HepG2 (cell line): ENCODE measurements at regions not wholly inside any gene's neighbourhood (a gene's known extent, or its start where the extent isn't known, plus 50 kb on each side); places are given as distances from the start of the nearest gene placed in this dataset.

ENCODE experiments used
- ATAC-seq: fragments of 200-7000 bp; cut with Tn5 transposase; 3 replicates; pipeline ENCODE4 v1.9.1; 2020; ENCODE audit warnings: mild to moderate bottlenecking, moderate library complexity
- BruUV-seq: library from RNA; stranded (reverse); fragments of 400-500 nt; replicated peaks from 2 replicates; lab custom pipeline; 2021; lab: Mats Ljungman, UMichigan
- CTCF ChIA-PET: fragments of 300-600 bp; formaldehyde crosslinking; extraction: SDS; loops from one replicate; lab custom pipeline; 2021; ENCODE audit warnings: low total read pairs, inconsistent platforms, low intra/inter-chr PET ratio; lab: Yijun Ruan, JAX
- POLR2A ChIA-PET: fragments of 350-600 bp; sonication (Branson Sonifier 250); formaldehyde crosslinking; loops from one replicate; lab custom pipeline; 2020; ENCODE audit warnings: antibody characterized with exemption, inconsistent platforms; lab: Yijun Ruan, JAX
- DNase-seq: peaks from one replicate; pipeline ENCODE4 v3.0.0-alpha.2; 2015; ENCODE audit warnings: low spot score
- FAIRE-seq: peaks from 3 replicates; lab custom pipeline; 2011; peaks lifted over from hg19 to GRCh38; lab: Jason Lieb, UNC
- H2AFZ ChIP-seq: one replicate; pipeline ENCODE4 v1.6.1; 2011; ENCODE audit warnings: low read length, inconsistent platforms
- H3K27ac ChIP-seq: fragments of 300-600 bp; 3 replicates; pipeline ENCODE4 v1.8.0; 2011; ENCODE audit warnings: mixed run types, mild to moderate bottlenecking, mixed read lengths, low read length, inconsistent platforms; ENCODE audit not compliant: insufficient read depth; ENCODE audit errors: extremely low read length
- H3K27me3 ChIP-seq, 2 experiments: fragments of 200-600 bp in 1 of 2; 2 replicates in 1 of 2; 3 replicates in 1 of 2; pipeline versions ENCODE4 v1.6.0 to v1.8.0; 2011; ENCODE audit warnings: low read length in 2 of 2, mild to moderate bottlenecking in 2 of 2, moderate library complexity in 2 of 2, inconsistent platforms in 1 of 2; ENCODE audit not compliant: insufficient read depth in 2 of 2, control insufficient read depth in 1 of 2
- H3K36me3 ChIP-seq, 2 experiments: fragments of 200-600 bp in 1 of 2; replicated peaks in 1 of 2; 2 replicates in 1 of 2; 3 replicates in 1 of 2; pipeline versions ENCODE4 v1.5.1 to v1.8.0; 2011; ENCODE audit warnings: low read length in 2 of 2, inconsistent platforms in 1 of 2; ENCODE audit not compliant: insufficient read depth in 2 of 2, control insufficient read depth in 1 of 2
- H3K4me1 ChIP-seq: 2 replicates; pipeline ENCODE4 v1.5.1; 2012; ENCODE audit warnings: low read length, inconsistent platforms; ENCODE audit not compliant: insufficient read depth
- H3K4me2 ChIP-seq: 2 replicates; pipeline ENCODE4 v1.6.0; 2011; ENCODE audit warnings: low read depth, low read length, inconsistent platforms
- H3K4me3 ChIP-seq, 3 experiments: fragments of 200-600 bp in 1 of 3; sonication (generic), shearing (Covaris generic) in 1 of 3; replicated peaks in 1 of 3; 2 replicates each; pipeline ENCODE4 v1.5.1; 2011 to 2016; ENCODE audit warnings: low read length in 3 of 3, inconsistent platforms in 2 of 3, low read depth in 2 of 3, mild to moderate bottlenecking in 2 of 3, control low read depth in 1 of 3, mixed read lengths in 1 of 3; ENCODE audit not compliant: insufficient read depth in 1 of 3
- H3K79me2 ChIP-seq: one replicate; pipeline ENCODE4 v1.6.1; 2011; ENCODE audit warnings: low read length, inconsistent platforms; ENCODE audit not compliant: insufficient read depth
- H3K9ac ChIP-seq: 2 replicates; pipeline ENCODE4 v1.6.0; 2011; ENCODE audit warnings: mild to moderate bottlenecking, low read depth, low read length, inconsistent platforms; ENCODE audit not compliant: insufficient read depth
- H3K9me3 ChIP-seq: 2 replicates; pipeline ENCODE4 v1.5.1; 2012; ENCODE audit warnings: mild to moderate bottlenecking, low read length
- H4K20me1 ChIP-seq: 2 replicates; pipeline ENCODE4 v1.6.0; 2011; ENCODE audit warnings: inconsistent platforms, mild to moderate bottlenecking, low read length, moderate library complexity; ENCODE audit not compliant: insufficient read depth
- ARHGAP35 ChIP-seq: sonication (generic); formaldehyde crosslinking; IDR thresholded peaks from 2 replicates; pipeline ENCODE4 v1.9.0; 2022; ENCODE audit warnings: mild to moderate bottlenecking, inconsistent platforms, moderate library complexity, missing genetic modification reagents, borderline replicate concordance
- CBFB ChIP-seq: sonication (generic); formaldehyde crosslinking; IDR thresholded peaks from 2 replicates; pipeline ENCODE4 v1.4.0; 2020; ENCODE audit warnings: missing genetic modification reagents
- RBM39 ChIP-seq: fragments of 200-400 bp; formaldehyde crosslinking; IDR thresholded peaks from one replicate; pipeline ENCODE4 v1.6.1; 2018; ENCODE audit warnings: antibody characterized with exemption, mild to moderate bottlenecking, low read depth, low read length; ENCODE audit not compliant: poor library complexity, severe bottlenecking
- RXRA ChIP-seq: sonication (generic); formaldehyde crosslinking; IDR thresholded peaks from 2 replicates; pipeline ENCODE4 v1.5.1; 2020; ENCODE audit warnings: missing genetic modification reagents
- ZNF615 ChIP-seq: sonication (generic); formaldehyde crosslinking; IDR thresholded peaks from 2 replicates; pipeline ENCODE4 v1.5.0; 2020; ENCODE audit warnings: mild to moderate bottlenecking, missing genetic modification reagents, borderline replicate concordance
- WGBS: methylation state at CpG from one replicate; pipeline ENCODE4 v1.1.6; 2017; ENCODE audit warnings: low lambda C conversion rate; 5-methylcytosine and 5-hydroxymethylcytosine counted together
- in situ Hi-C: cut with HindIII; loops from 2 replicates; pipeline ENCODE4 v1.10.0; 2017; ENCODE audit warnings: low pct_unique_long_range_greater_than_20kb; ENCODE audit not compliant: extremely low pct_ligation_motif_present
- intact Hi-C: fragments of 100-400 bp; cut with micrococcal nuclease; formaldehyde crosslinking; loops from one replicate; pipeline ENCODE4 v1.10.0; 2022; ENCODE audit not compliant: unreplicated experiment
- TF ChIP-seq, protein P1 (sequence below): IDR thresholded peaks from 2 replicates; pipeline ENCODE4 v1.6.1; 2016; ENCODE audit warnings: missing compliant biosample characterization, missing genetic modification reagents, borderline replicate concordance
- TF ChIP-seq, protein P2 (sequence below), 2 experiments: sonication (generic) in 1 of 2; formaldehyde crosslinking in 1 of 2; IDR thresholded peaks; 2 replicates each; pipeline versions ENCODE4 v1.6.1 to v1.9.0; 2014 to 2022; ENCODE audit warnings: antibody characterized with exemption in 1 of 2, borderline replicate concordance in 1 of 2, inconsistent platforms in 1 of 2, low read depth in 1 of 2, missing genetic modification reagents in 1 of 2
- TF ChIP-seq, protein P3 (sequence below): sonication (generic); formaldehyde crosslinking; IDR thresholded peaks from 2 replicates; pipeline ENCODE4 v1.4.0; 2020; ENCODE audit warnings: mild to moderate bottlenecking, low read depth, missing genetic modification reagents
- TF ChIP-seq, protein P4 (sequence below): sonication (generic); formaldehyde crosslinking; IDR thresholded peaks from 2 replicates; pipeline ENCODE4 v1.4.0; 2020; ENCODE audit warnings: missing genetic modification reagents, borderline replicate concordance

DNA sequence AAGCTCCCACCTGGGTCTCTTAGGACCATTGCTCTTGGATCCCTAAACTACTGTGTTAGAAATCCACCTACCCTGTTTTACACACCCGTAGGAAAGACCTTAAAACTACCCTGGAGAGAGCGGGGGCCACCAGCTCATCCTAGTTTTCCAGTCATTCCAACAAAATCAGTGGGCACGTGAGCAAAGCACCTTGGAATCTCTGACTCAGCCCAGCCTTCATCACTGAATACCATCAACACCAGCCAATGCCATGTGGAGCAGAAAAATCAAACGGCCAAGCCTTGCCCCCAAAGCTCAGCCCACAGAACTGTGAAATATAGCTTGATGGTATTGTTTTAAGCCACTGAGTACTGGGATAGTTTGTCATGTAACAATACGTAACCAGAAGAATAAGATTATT, 449.7 kb upstream of the CHAC2 start (continued):
- TF ChIP-seq ZNF615 (CRISPR knock-in tag) = no peak

DNA sequence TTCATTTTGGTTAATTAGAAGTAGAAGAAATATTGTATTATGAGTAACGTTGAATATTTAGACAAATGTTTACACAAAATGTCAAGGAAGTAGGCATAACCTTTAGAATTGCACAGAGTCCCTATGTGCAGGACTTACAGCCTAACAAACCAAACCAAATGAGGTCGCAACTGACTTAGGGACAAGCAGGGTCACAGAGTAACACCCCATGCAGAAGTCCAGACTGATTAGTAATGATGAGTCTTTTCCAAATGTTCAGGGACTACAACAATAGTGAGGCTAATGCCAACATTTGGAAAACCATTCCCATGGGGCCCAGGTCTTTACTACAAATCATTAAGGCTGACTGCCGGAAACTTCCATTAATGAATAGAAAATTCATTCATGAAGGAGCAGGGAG, 452.5 kb upstream of the CHAC2 start:
- BruUV-seq = no TSS peak

More for the DNA sequence above, 452.5 kb upstream of the CHAC2 start:
- H3K27me3 ChIP-seq = no peaks in the 10 kb centered on the region
- no peak for FAIRE-seq
- POLR2A ChIA-PET = no interaction called here
- H3K27ac ChIP-seq = no peak overlapping the region
- CTCF ChIA-PET = no interaction called here
- WGBS = 45% methylated on average over 3 of the region's 3 CpGs
- no peaks in the 10 kb centered on the region for H3K9me3 ChIP-seq
- no peak for DNase-seq
- H3K4me2 ChIP-seq = no peak overlapping the region
- H2AFZ ChIP-seq = no peak overlapping the region
- in situ Hi-C loops = no loop called here
- no peak overlapping the region for H3K4me3 ChIP-seq
- no peaks in the 10 kb centered on the region for H4K20me1 ChIP-seq
- no peaks in the 10 kb centered on the region for H3K4me1 ChIP-seq
- no peak overlapping the region for H3K9ac ChIP-seq
- no peaks in the 10 kb centered on the region for H3K79me2 ChIP-seq
- no peaks in the 10 kb centered on the region for H3K36me3 ChIP-seq
- intact Hi-C loops = no loop called here
- TF ChIP-seq ARHGAP35 (CRISPR knock-in tag) (no peak), RBM39 (no peak), CBFB (CRISPR knock-in tag) (no peak), RXRA (no peak)
- TF ChIP-seq, protein P1, sequence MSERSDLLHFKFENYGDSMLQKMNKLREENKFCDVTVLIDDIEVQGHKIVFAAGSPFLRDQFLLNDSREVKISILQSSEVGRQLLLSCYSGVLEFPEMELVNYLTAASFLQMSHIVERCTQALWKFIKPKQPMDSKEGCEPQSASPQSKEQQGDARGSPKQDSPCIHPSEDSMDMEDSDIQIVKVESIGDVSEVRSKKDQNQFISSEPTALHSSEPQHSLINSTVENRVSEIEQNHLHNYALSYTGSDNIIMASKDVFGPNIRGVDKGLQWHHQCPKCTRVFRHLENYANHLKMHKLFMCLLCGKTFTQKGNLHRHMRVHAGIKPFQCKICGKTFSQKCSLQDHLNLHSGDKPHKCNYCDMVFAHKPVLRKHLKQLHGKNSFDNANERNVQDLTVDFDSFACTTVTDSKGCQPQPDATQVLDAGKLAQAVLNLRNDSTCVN (CRISPR knock-in tag) = no peak
- TF ChIP-seq, protein P2, sequence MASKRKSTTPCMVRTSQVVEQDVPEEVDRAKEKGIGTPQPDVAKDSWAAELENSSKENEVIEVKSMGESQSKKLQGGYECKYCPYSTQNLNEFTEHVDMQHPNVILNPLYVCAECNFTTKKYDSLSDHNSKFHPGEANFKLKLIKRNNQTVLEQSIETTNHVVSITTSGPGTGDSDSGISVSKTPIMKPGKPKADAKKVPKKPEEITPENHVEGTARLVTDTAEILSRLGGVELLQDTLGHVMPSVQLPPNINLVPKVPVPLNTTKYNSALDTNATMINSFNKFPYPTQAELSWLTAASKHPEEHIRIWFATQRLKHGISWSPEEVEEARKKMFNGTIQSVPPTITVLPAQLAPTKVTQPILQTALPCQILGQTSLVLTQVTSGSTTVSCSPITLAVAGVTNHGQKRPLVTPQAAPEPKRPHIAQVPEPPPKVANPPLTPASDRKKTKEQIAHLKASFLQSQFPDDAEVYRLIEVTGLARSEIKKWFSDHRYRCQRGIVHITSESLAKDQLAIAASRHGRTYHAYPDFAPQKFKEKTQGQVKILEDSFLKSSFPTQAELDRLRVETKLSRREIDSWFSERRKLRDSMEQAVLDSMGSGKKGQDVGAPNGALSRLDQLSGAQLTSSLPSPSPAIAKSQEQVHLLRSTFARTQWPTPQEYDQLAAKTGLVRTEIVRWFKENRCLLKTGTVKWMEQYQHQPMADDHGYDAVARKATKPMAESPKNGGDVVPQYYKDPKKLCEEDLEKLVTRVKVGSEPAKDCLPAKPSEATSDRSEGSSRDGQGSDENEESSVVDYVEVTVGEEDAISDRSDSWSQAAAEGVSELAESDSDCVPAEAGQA (IDR thresholded peaks at IDR 0.05; ENCODE audit: low read depth) = no peak
- TF ChIP-seq, protein P2 (CRISPR knock-in tag; IDR thresholded peaks at IDR 0.05; ENCODE audit: borderline replicate concordance) = no peak
- TF ChIP-seq, protein P3, sequence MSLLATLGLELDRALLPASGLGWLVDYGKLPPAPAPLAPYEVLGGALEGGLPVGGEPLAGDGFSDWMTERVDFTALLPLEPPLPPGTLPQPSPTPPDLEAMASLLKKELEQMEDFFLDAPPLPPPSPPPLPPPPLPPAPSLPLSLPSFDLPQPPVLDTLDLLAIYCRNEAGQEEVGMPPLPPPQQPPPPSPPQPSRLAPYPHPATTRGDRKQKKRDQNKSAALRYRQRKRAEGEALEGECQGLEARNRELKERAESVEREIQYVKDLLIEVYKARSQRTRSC = no peak
- TF ChIP-seq, protein P4, sequence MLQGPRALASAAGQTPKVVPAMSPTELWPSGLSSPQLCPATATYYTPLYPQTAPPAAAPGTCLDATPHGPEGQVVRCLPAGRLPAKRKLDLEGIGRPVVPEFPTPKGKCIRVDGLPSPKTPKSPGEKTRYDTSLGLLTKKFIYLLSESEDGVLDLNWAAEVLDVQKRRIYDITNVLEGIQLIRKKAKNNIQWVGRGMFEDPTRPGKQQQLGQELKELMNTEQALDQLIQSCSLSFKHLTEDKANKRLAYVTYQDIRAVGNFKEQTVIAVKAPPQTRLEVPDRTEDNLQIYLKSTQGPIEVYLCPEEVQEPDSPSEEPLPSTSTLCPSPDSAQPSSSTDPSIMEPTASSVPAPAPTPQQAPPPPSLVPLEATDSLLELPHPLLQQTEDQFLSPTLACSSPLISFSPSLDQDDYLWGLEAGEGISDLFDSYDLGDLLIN (CRISPR knock-in tag) = no peak
- TF ChIP-seq, all 625 proteins: peak for 0
- ATAC-seq = no peak
